ENCODE measurements at regions not wholly inside any gene's neighbourhood (a gene's known extent, or its start where the extent isn't known, plus 50 kb on each side); places are given as distances from the start of the nearest gene placed in this dataset.

DNA sequence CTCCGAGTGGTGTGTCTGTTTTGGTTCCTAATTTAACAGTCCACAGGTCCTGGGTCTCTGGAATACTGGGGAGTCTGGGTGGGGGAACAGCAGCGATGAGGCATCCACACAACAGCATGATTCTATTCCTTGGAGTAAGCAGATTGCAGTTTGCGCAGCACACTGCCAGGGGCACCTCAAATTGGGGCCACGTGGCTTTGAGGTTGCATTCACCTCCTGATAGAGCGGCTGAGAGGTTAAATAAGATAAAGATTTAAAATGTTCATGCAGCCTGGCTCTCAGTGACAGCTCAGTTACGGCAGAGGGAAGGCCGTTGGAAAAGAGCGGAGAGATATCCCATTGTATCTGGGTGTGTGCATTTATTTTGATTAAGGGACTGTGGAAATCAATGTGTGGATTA lies 202.3 kb downstream of the ASB1 start:
- TF ChIP-seq CTCF (conservative IDR thresholded peaks at IDR 0.05 in 1 of 2, IDR thresholded peaks at IDR 0.05 in 1 of 2; ENCODE audit: extremely low read depth in 1 of 2, insufficient read depth in 1 of 2, low read depth in 1 of 2, low read length in 2 of 2) (no peak), EZH2 (IDR thresholded peaks at IDR 0.05; ENCODE audit: borderline replicate concordance, low read length) (no peak)
